ENCODE measurements at regions not wholly inside any gene's neighbourhood (a gene's known extent, or its start where the extent isn't known, plus 50 kb on each side); places are given as distances from the start of the nearest gene placed in this dataset.

DNA sequence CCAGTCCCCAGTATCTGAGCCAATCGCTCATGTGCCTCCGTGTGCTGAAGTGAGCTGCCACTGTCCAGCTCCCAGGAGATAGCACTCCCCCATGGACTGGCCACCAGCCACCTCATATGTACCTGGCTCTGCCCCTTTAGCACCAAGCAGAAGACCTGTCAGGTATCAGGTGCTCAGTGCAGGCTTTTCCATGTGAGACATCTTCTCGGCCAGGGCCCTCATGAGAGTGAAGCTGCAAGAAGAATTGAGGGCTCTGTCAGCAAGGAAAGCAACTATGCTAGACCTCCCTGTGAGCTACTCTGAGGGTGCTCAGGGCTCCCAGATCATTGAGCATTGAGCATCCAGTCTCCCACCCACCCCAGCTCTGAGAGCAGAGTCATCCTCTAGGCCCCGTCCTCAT is 264.2 kb upstream of the ADAMTS16 start:
- no peak for DNase-seq (ENCODE audit: low read depth in 2 of 2)

DNA sequence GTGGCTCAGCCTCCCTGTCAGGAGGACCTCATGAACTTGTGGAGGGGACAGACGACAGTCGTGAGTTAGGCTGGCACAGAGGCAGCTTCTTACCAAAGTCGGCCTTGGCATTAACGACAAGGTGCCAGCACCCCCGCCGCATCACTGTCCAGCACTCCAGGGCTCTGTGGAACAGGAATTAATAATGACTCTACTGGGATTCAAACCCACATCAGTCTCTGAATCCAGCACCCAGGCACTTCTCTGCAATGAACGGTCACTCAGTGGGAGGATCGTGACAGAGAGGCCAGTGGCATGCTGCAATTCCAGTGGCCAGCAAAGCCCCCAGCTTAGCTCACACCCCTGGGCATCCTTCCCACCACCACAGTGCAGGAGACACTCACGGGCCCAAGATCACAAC is 263.3 kb upstream of the ADAMTS16 start:
- DNase-seq (ENCODE audit: low read depth in 2 of 2): no peak

DNA sequence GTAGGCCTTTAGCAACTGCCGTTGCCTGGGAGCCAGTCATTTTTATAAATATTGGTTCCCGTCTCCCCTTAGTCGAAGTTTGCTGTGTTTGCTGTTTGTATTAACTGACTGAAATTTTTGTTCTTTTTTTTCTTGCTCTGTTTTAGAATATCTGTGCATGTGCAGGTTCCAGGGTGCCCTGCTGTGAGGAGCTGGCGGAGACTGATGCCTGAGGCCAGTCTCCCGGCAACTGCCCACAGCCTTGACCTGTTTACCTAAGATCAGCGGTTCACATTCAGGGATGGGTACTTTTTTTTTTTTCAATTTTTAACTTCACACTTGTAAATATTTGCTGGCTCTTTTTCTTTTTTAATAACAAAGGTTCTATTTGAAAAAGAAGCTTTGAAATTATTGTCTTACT is 262.6 kb upstream of the ADAMTS16 start:
- no peak for DNase-seq (ENCODE audit: low read depth in 2 of 2)

DNA sequence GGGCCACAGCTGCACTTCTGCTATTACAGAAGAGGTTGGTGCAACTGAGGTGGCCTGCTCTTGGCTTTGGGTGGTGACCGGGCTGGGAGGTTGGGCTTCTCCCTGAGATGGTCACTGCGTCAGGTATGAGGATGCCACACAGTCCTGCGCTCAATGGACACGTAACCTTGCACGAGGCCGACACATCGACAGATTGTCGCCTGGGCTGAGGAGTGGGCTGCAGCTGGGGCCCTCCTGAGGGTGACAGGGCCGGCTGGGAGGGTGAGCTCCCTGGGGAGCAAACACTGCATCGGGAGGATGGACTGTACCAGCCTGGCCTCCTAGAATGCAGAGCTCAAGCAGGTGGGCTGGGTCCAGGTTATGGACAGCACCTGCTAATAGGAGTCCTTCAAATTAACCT is 261.1 kb upstream of the ADAMTS16 start:
- DNase-seq (ENCODE audit: low read depth in 2 of 2): no peak

- DNase-seq (ENCODE audit: low read depth in 2 of 2): peak; percentile 14 to 18
Measured at GRCh38 chr5:4879693-4880303, 260.3 kb upstream of the ADAMTS16 start.

DNA sequence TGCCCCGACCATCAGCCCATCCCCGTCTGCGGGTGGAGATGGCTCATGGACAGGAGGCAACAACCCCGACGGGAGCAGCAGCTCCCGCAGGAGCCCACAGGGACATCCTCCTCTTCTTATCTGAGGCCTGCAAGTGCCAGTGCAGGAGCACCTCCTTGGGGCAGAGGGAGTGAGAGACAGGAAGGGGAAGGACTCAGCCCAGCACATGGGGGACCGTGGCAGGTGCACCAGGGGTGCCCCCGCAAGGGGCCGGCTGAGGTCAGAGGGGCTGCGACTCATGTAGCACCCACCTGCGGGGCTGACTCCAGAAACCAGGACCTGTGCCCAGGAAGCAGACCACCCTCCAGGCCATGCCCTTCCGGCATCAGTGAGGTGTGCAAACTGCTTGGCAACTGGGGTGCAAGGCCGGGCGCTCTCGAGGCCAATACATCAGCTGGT is 259.8 kb upstream of the ADAMTS16 start:
- no peak for DNase-seq (ENCODE audit: low read depth in 2 of 2)

DNA sequence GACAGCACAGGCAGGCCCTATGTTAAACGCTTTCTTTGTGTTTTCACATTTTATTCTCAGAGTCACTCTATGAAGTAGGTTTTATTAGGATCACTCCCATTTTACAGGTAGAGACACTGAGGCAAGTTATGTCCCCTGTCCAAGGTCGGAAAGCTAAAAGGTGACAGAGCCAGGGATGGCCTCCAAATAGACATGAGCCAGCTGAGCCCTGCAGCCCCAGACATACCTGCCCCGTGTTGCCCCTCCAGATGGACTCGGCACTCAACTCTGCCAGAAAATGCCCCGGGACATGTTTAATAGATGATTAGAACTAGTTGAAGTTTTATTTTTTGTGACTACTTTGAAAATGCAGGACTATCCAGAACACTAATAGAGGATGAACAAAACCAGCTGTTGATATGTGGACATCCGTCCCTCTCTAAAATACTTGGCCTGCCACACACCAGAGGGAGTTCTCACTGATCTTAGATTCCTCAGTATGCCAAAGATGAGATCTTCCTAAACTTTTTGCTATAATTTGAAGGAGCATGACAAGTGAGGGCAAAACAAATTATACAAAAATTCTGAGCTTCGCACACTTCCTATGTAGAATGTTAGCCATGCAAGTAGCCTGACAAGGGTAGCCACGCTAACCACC is 258.6 kb upstream of the ADAMTS16 start:
- DNase-seq (ENCODE audit: low read depth in 2 of 2): no peak

DNA sequence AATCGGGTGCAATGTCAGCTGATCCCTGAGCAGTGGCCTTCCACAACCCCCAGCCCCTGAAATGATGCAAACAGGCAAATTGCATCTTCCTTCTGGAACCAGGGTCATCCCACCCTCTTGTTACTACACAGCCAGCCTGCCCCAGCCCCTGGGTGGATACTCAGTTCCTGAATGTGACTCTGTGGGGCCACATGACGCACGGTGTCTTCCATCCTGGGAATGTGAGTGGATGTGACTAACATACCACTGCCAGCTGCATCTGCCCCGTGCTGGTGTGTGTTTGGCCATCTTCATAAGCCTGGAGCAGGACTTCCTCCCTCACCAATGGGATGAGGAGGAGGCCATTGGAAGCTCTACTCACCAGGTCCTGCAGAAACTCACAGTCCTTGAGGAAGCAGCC is 257.9 kb upstream of the ADAMTS16 start:
- DNase-seq (ENCODE audit: low read depth in 2 of 2): no peak

- DNase-seq (ENCODE audit: low read depth in 2 of 2): no peak
Measured at GRCh38 chr5:4883360-4883759, 256.8 kb upstream of the ADAMTS16 start.

GRCh38 chr5:4893063-4893744 is 246.9 kb upstream of the ADAMTS16 start:
- DNase-seq (ENCODE audit: low read depth in 2 of 2): no peak

- DNase-seq (ENCODE audit: low read depth in 2 of 2): no peak
Measured at GRCh38 chr5:4896328-4896727, 243.8 kb upstream of the ADAMTS16 start.

GRCh38 chr5:4901305-4901811 is 238.8 kb upstream of the ADAMTS16 start:
- no peak for DNase-seq (ENCODE audit: low read depth in 2 of 2)

GRCh38 chr5:4901924-4902323 is 238.2 kb upstream of the ADAMTS16 start:
- DNase-seq (ENCODE audit: low read depth in 2 of 2): no peak

GRCh38 chr5:4905674-4906520 is 234.2 kb upstream of the ADAMTS16 start:
- DNase-seq (ENCODE audit: low read depth in 2 of 2): no peak

GRCh38 chr5:4906786-4907185 is 233.3 kb upstream of the ADAMTS16 start:
- DNase-seq (ENCODE audit: low read depth in 2 of 2): no peak

DNA sequence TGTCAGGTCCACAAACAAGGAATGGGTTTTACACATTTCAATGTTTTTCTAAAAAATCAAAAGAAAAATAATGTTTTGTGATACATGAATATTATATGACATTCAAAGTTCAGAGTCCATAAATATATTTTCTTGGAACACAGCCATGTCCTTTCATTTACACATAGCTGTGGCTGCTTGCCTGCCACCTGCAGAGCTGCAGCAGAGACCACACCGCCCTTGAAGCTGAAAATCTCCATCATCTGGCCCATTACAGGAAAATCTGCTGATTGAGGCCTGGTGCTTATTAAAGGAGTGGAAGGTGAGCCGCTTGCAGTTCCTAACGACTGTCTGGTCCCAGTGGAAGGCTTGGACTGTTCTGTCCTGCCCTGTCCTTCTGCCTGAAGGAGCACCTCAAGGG is 232.6 kb upstream of the ADAMTS16 start:
- no peak for DNase-seq (ENCODE audit: low read depth in 2 of 2)

- DNase-seq (ENCODE audit: low read depth in 2 of 2): no peak
Measured at GRCh38 chr5:4909086-4909485, 231.0 kb upstream of the ADAMTS16 start.

DNA sequence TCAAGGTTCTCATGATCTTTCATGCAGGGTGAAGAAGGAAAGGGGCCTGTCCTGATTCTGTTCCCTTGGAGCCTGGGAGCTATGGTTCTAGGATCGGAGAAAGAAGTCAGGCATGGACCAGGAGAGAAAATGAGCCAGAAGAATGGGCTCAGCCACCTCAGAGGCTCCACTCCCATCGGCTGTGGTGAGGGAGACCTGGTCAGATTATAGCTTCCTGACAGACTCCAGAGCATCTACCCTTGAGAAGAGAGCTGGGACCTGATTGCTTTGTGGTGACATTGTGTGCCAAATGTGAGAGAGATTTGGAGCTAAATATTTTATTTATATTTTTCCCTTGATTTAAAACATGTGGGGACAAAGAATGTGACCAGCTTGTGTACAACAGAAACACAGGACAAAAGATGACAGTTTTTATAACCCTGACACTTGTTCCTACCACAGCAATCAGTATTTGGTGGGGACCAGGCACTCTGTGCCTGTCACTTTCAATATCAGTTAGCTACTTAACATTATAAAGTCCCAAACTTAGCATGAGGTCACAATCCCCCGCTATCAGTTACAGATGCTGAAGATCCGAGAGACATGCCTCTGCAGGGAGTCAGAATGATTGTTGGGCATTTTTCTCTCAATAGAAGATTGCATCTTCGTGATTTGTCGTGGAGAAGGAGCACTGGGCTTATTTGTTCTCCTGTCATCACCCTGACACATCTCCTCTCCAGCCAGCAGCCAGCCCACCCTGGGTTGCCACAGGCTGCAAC is 228.3 kb upstream of the ADAMTS16 start:
- DNase-seq (ENCODE audit: low read depth in 2 of 2): no peak

DNA sequence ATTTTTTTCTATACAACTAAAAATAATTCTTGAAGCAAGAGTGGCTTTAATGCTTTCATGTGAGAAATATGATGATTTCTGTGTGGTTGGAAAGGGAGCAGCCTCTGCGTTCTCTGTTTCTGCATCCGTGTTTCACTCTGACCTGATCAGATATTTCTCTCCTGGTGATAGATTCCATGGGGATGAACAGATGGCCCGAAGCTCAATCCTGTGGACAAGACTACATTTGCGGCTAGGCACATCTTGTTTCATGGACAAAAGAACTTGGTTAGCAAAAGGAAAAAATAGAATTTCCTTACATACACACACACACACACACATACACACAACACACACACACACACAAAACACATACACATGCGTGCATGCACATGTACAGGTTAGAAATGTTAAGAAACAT is 218.2 kb upstream of the ADAMTS16 start:
- DNase-seq (ENCODE audit: low read depth in 2 of 2): no peak

- DNase-seq (ENCODE audit: low read depth in 2 of 2): no peak
Measured at GRCh38 chr5:4924577-4924976, 215.6 kb upstream of the ADAMTS16 start.

- DNase-seq (ENCODE audit: low read depth in 2 of 2): no peak
Measured at GRCh38 chr5:4927097-4927496, 213.0 kb upstream of the ADAMTS16 start.
